ENCODE measurements at regions not wholly inside any gene's neighbourhood (a gene's known extent, or its start where the extent isn't known, plus 50 kb on each side); places are given as distances from the start of the nearest gene placed in this dataset.
"Not testable (repeated sequence)": the region's sequence is repeated elsewhere in the genome, so short reads cannot be mapped to it uniquely, and the experiment has no call there.

GRCh38 chr2:83991992-83992391, 467.1 kb downstream of the SUCLG1 start:
- no peaks in the 10 kb centered on the region for H4K20me1 ChIP-seq (ENCODE audit: low read depth, low read length)
- no peak overlapping the region for H3K4me2 ChIP-seq (ENCODE audit: low read depth, low read length, poor library complexity, severe bottlenecking)
- no peaks in the 10 kb centered on the region for H3F3A ChIP-seq (ENCODE audit: insufficient read depth)
- H3K27me3 ChIP-seq (ENCODE audit: low read length) = no peaks in the 10 kb centered on the region
- no peak overlapping the region for H3K9ac ChIP-seq (ENCODE audit: low read length)
- H3K9me2 ChIP-seq (replicated peaks; ENCODE audit: insufficient read depth, low read length) = no peaks in the 10 kb centered on the region
- no peaks in the 10 kb centered on the region for H3K79me2 ChIP-seq (ENCODE audit: insufficient read depth, low read length)
- TF ChIP-seq EZH2phosphoT487 (conservative IDR thresholded peaks at IDR 0.05; ENCODE audit: low read length) (no peak), CTCF (IDR thresholded peaks at IDR 0.05; ENCODE audit: insufficient read depth, low read length, poor library complexity, severe bottlenecking) (no peak)
- no peak overlapping the region for H3K4me3 ChIP-seq (ENCODE audit: insufficient read depth, low read length, poor library complexity, severe bottlenecking)
- 0 out of 2 replicates have a peak, but pooled peaks cover 3% of the 10 kb centered on the region for H3K9me3 ChIP-seq (ENCODE audit: insufficient read depth, low read length)
- H3K36me3 ChIP-seq (ENCODE audit: low read length) = no peaks in the 10 kb centered on the region
- no peak overlapping the region for H3K27ac ChIP-seq (ENCODE audit: low read depth, low read length)
- no peak overlapping the region for H2AFZ ChIP-seq (ENCODE audit: low read depth, low read length, severe bottlenecking)

- Histone ChIP-seq H3K4me2 (ENCODE audit: low read depth, low read length, poor library complexity, severe bottlenecking) (no peak overlapping the region), H3F3A (ENCODE audit: insufficient read depth) (no peaks in the 10 kb centered on the region), H3K27ac (ENCODE audit: low read depth, low read length) (no peak overlapping the region), H3K9me2 (replicated peaks; ENCODE audit: insufficient read depth, low read length) (no peaks in the 10 kb centered on the region), H3K36me3 (ENCODE audit: low read length) (no peaks in the 10 kb centered on the region), H3K9ac (ENCODE audit: low read length) (no peak overlapping the region), H3K79me2 (ENCODE audit: insufficient read depth, low read length) (no peaks in the 10 kb centered on the region), H3K27me3 (ENCODE audit: low read length) (no peaks in the 10 kb centered on the region), H3K9me3 (ENCODE audit: insufficient read depth, low read length) (0 out of 2 replicates have a peak, but pooled peaks cover 3% of the 10 kb centered on the region), H2AFZ (ENCODE audit: low read depth, low read length, severe bottlenecking) (no peak overlapping the region), H3K4me3 (ENCODE audit: insufficient read depth, low read length, poor library complexity, severe bottlenecking) (no peak overlapping the region), H4K20me1 (ENCODE audit: low read depth, low read length) (no peaks in the 10 kb centered on the region)
- no peak for TF ChIP-seq EZH2phosphoT487 (conservative IDR thresholded peaks at IDR 0.05; ENCODE audit: low read length)
- no peak for TF ChIP-seq CTCF (IDR thresholded peaks at IDR 0.05; ENCODE audit: insufficient read depth, low read length, poor library complexity, severe bottlenecking)
Observed at GRCh38 chr2:83990636-83991035, 468.4 kb downstream of the SUCLG1 start.

DNA sequence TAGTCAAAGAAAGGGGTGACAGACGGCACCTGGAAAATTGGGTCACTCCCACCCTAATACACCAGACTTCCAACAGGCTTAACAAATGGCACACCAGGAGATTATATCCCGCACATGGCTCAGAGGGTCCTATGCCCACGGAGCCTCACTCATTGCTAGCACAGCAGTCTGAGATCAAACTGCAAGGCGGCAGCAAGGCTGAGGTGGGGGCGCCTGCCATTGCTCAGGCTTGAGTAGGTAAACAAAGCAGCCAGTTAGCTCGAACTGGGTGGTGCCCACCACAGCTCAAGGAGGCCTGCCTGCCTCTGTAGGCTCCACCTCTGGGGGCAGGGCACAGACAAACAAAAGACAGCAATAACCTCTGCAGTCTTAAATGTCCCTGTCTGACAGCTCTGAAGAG, 482.5 kb downstream of the SUCLG1 start:
- not testable (repeated sequence) for H2AFZ ChIP-seq (ENCODE audit: low read depth, low read length, severe bottlenecking); H3K4me3 ChIP-seq (ENCODE audit: insufficient read depth, low read length, poor library complexity, severe bottlenecking); H3F3A ChIP-seq (ENCODE audit: insufficient read depth)

GRCh38 chr2:83972128-83972527, 487.0 kb downstream of the SUCLG1 start:
- TF ChIP-seq EZH2phosphoT487 (conservative IDR thresholded peaks at IDR 0.05; ENCODE audit: low read length) = no peak
- no peaks in the 10 kb centered on the region for H3K79me2 ChIP-seq (ENCODE audit: insufficient read depth, low read length)
- H3K27ac ChIP-seq (ENCODE audit: low read depth, low read length) = no peak overlapping the region
- no peaks in the 10 kb centered on the region for H3K9me2 ChIP-seq (replicated peaks; ENCODE audit: insufficient read depth, low read length)
- no peaks in the 10 kb centered on the region for H4K20me1 ChIP-seq (ENCODE audit: low read depth, low read length)
- H3K4me3 ChIP-seq (ENCODE audit: insufficient read depth, low read length, poor library complexity, severe bottlenecking) = no peak overlapping the region
- no peak overlapping the region for H3K4me2 ChIP-seq (ENCODE audit: low read depth, low read length, poor library complexity, severe bottlenecking)
- H3K36me3 ChIP-seq (ENCODE audit: low read length) = no peaks in the 10 kb centered on the region
- H3K9me3 ChIP-seq (ENCODE audit: insufficient read depth, low read length) = no peaks in the 10 kb centered on the region; the same call in 1 of the 2 replicates
- H3F3A ChIP-seq (ENCODE audit: insufficient read depth) = no peaks in the 10 kb centered on the region
- no peak overlapping the region for H3K9ac ChIP-seq (ENCODE audit: low read length)
- H2AFZ ChIP-seq (ENCODE audit: low read depth, low read length, severe bottlenecking) = no peak overlapping the region
- no peaks in the 10 kb centered on the region for H3K27me3 ChIP-seq (ENCODE audit: low read length)

More for the DNA sequence above, 482.5 kb downstream of the SUCLG1 start:
- H3K9ac ChIP-seq (ENCODE audit: low read length); H3K36me3 ChIP-seq (ENCODE audit: low read length); H3K9me3 ChIP-seq (ENCODE audit: insufficient read depth, low read length); H3K27me3 ChIP-seq (ENCODE audit: low read length); H3K79me2 ChIP-seq (ENCODE audit: insufficient read depth, low read length); H4K20me1 ChIP-seq (ENCODE audit: low read depth, low read length); H3K4me2 ChIP-seq (ENCODE audit: low read depth, low read length, poor library complexity, severe bottlenecking); H3K9me2 ChIP-seq (replicated peaks; ENCODE audit: insufficient read depth, low read length); H3K27ac ChIP-seq (ENCODE audit: low read depth, low read length): not testable (repeated sequence)

Measured in SU-DHL-6 (cell line).